GM23338 (cell line): ENCODE measurements at regions not wholly inside any gene's neighbourhood (a gene's known extent, or its start where the extent isn't known, plus 50 kb on each side); places are given as distances from the start of the nearest gene placed in this dataset.

Source experiments
- ATAC-seq: fragments of 200-7000 bp; cut with Tn5 transposase; 3 replicates; pipeline ENCODE4 v1.9.1; 2020
- DNase-seq: peaks from one replicate; pipeline ENCODE4 v3.0.0-alpha.2; 2015; ENCODE audit warnings: low spot score
- H2AFZ ChIP-seq: fragments of 200-600 bp; sonication (generic); 2 replicates; pipeline ENCODE4 v1.8.0; 2016; ENCODE audit warnings: antibody characterized with exemption, mild to moderate bottlenecking, moderate library complexity
- H3F3A ChIP-seq: fragments of 200-600 bp; sonication (generic); replicated peaks from 2 replicates; pipeline ENCODE4 v1.8.0; 2017; ENCODE audit warnings: antibody characterized with exemption, mixed run types, low read depth
- H3K27ac ChIP-seq: fragments of 200-600 bp; sonication (generic); 2 replicates; pipeline ENCODE4 v1.6.1; 2016; ENCODE audit warnings: low read depth
- H3K27me3 ChIP-seq: fragments of 200-600 bp; sonication (generic); 2 replicates; pipeline ENCODE4 v1.8.0; 2016; ENCODE audit warnings: mild to moderate bottlenecking, mixed run types, moderate library complexity; ENCODE audit not compliant: insufficient read depth
- H3K36me3 ChIP-seq: fragments of 200-600 bp; sonication (generic); 2 replicates; pipeline ENCODE4 v1.8.0; 2016; ENCODE audit warnings: mild to moderate bottlenecking; ENCODE audit not compliant: insufficient read depth
- H3K4me1 ChIP-seq: fragments of 200-600 bp; sonication (generic); 2 replicates; pipeline ENCODE4 v1.8.0; 2016; ENCODE audit warnings: mild to moderate bottlenecking, moderate library complexity; ENCODE audit not compliant: insufficient read depth
- H3K4me2 ChIP-seq: fragments of 200-600 bp; sonication (generic); 2 replicates; pipeline ENCODE4 v1.7.1; 2017; ENCODE audit warnings: mixed run types
- H3K4me3 ChIP-seq: fragments of 200-600 bp; sonication (generic); 2 replicates; pipeline ENCODE4 v1.6.1; 2016; ENCODE audit warnings: mixed run types
- H3K79me2 ChIP-seq: fragments of 200-600 bp; sonication (generic); replicated peaks from 2 replicates; pipeline ENCODE4 v1.8.0; 2017; ENCODE audit warnings: mild to moderate bottlenecking; ENCODE audit not compliant: insufficient read depth
- H3K9me2 ChIP-seq: fragments of 200-600 bp; sonication (generic); 2 replicates; pipeline ENCODE4 v1.8.0; 2017; ENCODE audit not compliant: insufficient read depth
- H4K20me1 ChIP-seq: fragments of 200-600 bp; sonication (generic); replicated peaks from 2 replicates; pipeline ENCODE4 v1.8.0; 2017; ENCODE audit warnings: mild to moderate bottlenecking; ENCODE audit not compliant: insufficient read depth
- H3K27ac Mint-ChIP-seq: 2 replicates; pipeline ENCODE4 v1.8.0; 2020; ENCODE audit warnings: inconsistent platforms, mild to moderate bottlenecking, moderate library complexity, mixed read lengths
- H3K27me3 Mint-ChIP-seq: 3 replicates; pipeline ENCODE4 v1.8.0; 2022; ENCODE audit warnings: low read depth, mild to moderate bottlenecking, moderate library complexity, mixed read lengths, inconsistent platforms; ENCODE audit not compliant: insufficient read depth, poor library complexity
- H3K36me3 Mint-ChIP-seq: 3 replicates; pipeline ENCODE4 v1.8.0; 2021; ENCODE audit warnings: low read depth, mild to moderate bottlenecking, inconsistent platforms, moderate library complexity, mixed read lengths
- H3K4me1 Mint-ChIP-seq: 3 replicates; pipeline ENCODE4 v1.8.0; 2020; ENCODE audit warnings: mild to moderate bottlenecking, inconsistent platforms, mixed read lengths
- H3K4me3 Mint-ChIP-seq: 3 replicates; pipeline ENCODE4 v1.8.0; 2021; ENCODE audit warnings: moderate library complexity, mild to moderate bottlenecking, inconsistent platforms, mixed read lengths
- H3K9me3 Mint-ChIP-seq: 3 replicates; pipeline ENCODE4 v1.8.0; 2020; ENCODE audit warnings: moderate library complexity, mild to moderate bottlenecking, inconsistent platforms, mixed read lengths
- CREB1 ChIP-seq: fragments of 250-450 bp; sonication (Bioruptor Pico); IDR thresholded peaks from 2 replicates; pipeline ENCODE4 v1.5.0; 2020; ENCODE audit warnings: low read depth, mild to moderate bottlenecking, moderate library complexity
- ETS1 ChIP-seq: IDR thresholded peaks from 2 replicates; pipeline ENCODE4 v1.6.1; 2016; ENCODE audit warnings: antibody characterized with exemption
- EZH2 ChIP-seq: fragments of 200-600 bp; sonication (generic); IDR thresholded peaks from one replicate; pipeline ENCODE4 v1.8.0; 2017; ENCODE audit warnings: antibody characterized with exemption, mild to moderate bottlenecking, low read depth; ENCODE audit not compliant: unreplicated experiment
- EZH2phosphoT487 ChIP-seq: fragments of 200-600 bp; sonication (generic); IDR thresholded peaks from one replicate; pipeline ENCODE4 v1.8.1; 2018; ENCODE audit warnings: antibody characterized with exemption; ENCODE audit not compliant: unreplicated experiment
- JUNB ChIP-seq: IDR thresholded peaks from one replicate; pipeline ENCODE4 v1.6.1; 2016; ENCODE audit warnings: antibody characterized with exemption; ENCODE audit not compliant: unreplicated experiment
- NANOG ChIP-seq: IDR thresholded peaks from 2 replicates; pipeline ENCODE4 v1.6.1; 2016; ENCODE audit warnings: antibody characterized with exemption, borderline replicate concordance
- POLR2AphosphoS5 ChIP-seq: IDR thresholded peaks from 2 replicates; pipeline ENCODE4 v1.6.1; 2016; ENCODE audit warnings: antibody characterized with exemption, low read depth
- REST ChIP-seq: IDR thresholded peaks from one replicate; pipeline ENCODE4 v1.6.1; 2018; ENCODE audit warnings: antibody characterized with exemption; ENCODE audit not compliant: unreplicated experiment
- STAT1 ChIP-seq: IDR thresholded peaks from one replicate; pipeline ENCODE4 v1.6.1; 2016; ENCODE audit warnings: antibody characterized with exemption; ENCODE audit not compliant: unreplicated experiment
- ZNF114 ChIP-seq: fragments of 250-450 bp; sonication (Bioruptor Pico); IDR thresholded peaks from 2 replicates; pipeline ENCODE4 v1.5.0; 2020; ENCODE audit warnings: mild to moderate bottlenecking, moderate library complexity
- ZNF331 ChIP-seq: fragments of 250-450 bp; sonication (Bioruptor Pico); IDR thresholded peaks from 2 replicates; pipeline ENCODE4 v1.5.0; 2020; ENCODE audit warnings: low read depth, mild to moderate bottlenecking, moderate library complexity
- ZNF462 ChIP-seq: fragments of 250-450 bp; sonication (Bioruptor Pico); IDR thresholded peaks from 2 replicates; pipeline ENCODE4 v1.5.0; 2020; ENCODE audit warnings: mild to moderate bottlenecking, moderate library complexity
- TF ChIP-seq, protein P1 (sequence below), 2 experiments: fragments of 200-600 bp in 1 of 2; sonication (generic) in 1 of 2; conservative IDR thresholded peaks; 2 replicates each; pipeline versions ENCODE4 v1.5.1 to v1.6.1; 2016 to 2017; ENCODE audit warnings: antibody characterized with exemption in 2 of 2, low read depth in 2 of 2, mild to moderate bottlenecking in 2 of 2, moderate library complexity in 1 of 2

DNA sequence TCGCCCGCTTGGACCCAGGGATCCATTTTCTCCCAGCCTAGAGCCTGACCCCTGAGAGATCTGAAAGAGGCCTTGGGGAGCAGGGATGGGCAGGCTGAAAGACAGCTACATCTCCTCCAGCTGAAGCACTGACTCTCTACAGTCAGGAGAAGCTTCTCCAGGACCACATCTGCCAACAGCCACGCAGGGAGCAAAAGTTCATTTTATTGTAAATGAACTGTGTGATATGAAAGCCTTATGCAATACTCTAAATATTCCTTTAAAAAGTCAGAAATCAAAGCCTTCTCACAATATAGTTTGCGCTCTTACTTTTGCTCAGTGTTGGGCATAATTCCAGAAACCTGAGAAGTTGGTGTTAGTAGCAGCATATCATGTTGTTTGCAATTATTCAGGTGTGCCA, 428.9 kb upstream of the RAB6C start:
- no peaks in the 10 kb centered on the region for H3K9me2 ChIP-seq
- no peak overlapping the region for H3K4me3 ChIP-seq
- H3K4me3 Mint-ChIP-seq: no peak overlapping the region
- H3K27ac Mint-ChIP-seq: no peak overlapping the region
- DNase-seq (no peak), ATAC-seq (no peak)
- peaks cover 4% of the 10 kb centered on the region; the same call in 1 of the 3 replicates for H3K36me3 Mint-ChIP-seq
- no peaks in the 10 kb centered on the region for H4K20me1 ChIP-seq
- peak overlapping the region; percentile 47 for H2AFZ ChIP-seq
- peaks cover 9% of the 10 kb centered on the region for H3K27me3 Mint-ChIP-seq
- peaks cover 27% of the 10 kb centered on the region for H3K4me1 Mint-ChIP-seq
- no peaks in the 10 kb centered on the region for H3K36me3 ChIP-seq
- no peak overlapping the region for H3K27ac ChIP-seq
- H3K4me1 ChIP-seq: no peaks in the 10 kb centered on the region
- H3K27me3 ChIP-seq: no peaks in the 10 kb centered on the region
- no peaks in the 10 kb centered on the region for H3F3A ChIP-seq
- TF ChIP-seq ZNF331 (CRISPR knock-in tag) (no peak), REST (no peak), STAT1 (no peak), POLR2AphosphoS5 (no peak), JUNB (no peak), ETS1 (no peak), ZNF462 (CRISPR knock-in tag) (no peak), ZNF114 (CRISPR knock-in tag) (no peak), EZH2 (no peak), CREB1 (CRISPR knock-in tag) (no peak), NANOG (no peak), EZH2phosphoT487 (no peak)
- TF ChIP-seq, protein P1, sequence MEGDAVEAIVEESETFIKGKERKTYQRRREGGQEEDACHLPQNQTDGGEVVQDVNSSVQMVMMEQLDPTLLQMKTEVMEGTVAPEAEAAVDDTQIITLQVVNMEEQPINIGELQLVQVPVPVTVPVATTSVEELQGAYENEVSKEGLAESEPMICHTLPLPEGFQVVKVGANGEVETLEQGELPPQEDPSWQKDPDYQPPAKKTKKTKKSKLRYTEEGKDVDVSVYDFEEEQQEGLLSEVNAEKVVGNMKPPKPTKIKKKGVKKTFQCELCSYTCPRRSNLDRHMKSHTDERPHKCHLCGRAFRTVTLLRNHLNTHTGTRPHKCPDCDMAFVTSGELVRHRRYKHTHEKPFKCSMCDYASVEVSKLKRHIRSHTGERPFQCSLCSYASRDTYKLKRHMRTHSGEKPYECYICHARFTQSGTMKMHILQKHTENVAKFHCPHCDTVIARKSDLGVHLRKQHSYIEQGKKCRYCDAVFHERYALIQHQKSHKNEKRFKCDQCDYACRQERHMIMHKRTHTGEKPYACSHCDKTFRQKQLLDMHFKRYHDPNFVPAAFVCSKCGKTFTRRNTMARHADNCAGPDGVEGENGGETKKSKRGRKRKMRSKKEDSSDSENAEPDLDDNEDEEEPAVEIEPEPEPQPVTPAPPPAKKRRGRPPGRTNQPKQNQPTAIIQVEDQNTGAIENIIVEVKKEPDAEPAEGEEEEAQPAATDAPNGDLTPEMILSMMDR (conservative IDR thresholded peaks at IDR 0.05; ENCODE audit: low read depth in 2 of 2): no peak
- no peaks in the 10 kb centered on the region for H3K79me2 ChIP-seq
- H3K9me3 Mint-ChIP-seq: peaks cover 5% of the 10 kb centered on the region; the same call in 1 of the 3 replicates
- H3K4me2 ChIP-seq: no peak overlapping the region
